ENCODE measurements at regions not wholly inside any gene's neighbourhood (a gene's known extent, or its start where the extent isn't known, plus 50 kb on each side); places are given as distances from the start of the nearest gene placed in this dataset.

- WGBS (ENCODE audit: low lambda C conversion rate), result 20% methylated on average over 9 of the region's 9 CpGs
- intact Hi-C loops (cut with micrococcal nuclease; ENCODE audit: unreplicated experiment), result no loop called here
- in situ Hi-C loops (cut with HindIII; ENCODE audit: extremely low pct_ligation_motif_present, low pct_unique_long_range_greater_than_20kb), result no loop called here
- Histone ChIP-seq H3K4me1 (ENCODE audit: insufficient read depth, low read length) (no peaks in the 10 kb centered on the region), H3K9ac (ENCODE audit: insufficient read depth, low read depth, low read length) (no peak overlapping the region), H3K79me2 (ENCODE audit: insufficient read depth, low read length) (no peaks in the 10 kb centered on the region), H3K9me3 (ENCODE audit: low read length) (no peaks in the 10 kb centered on the region), H4K20me1 (ENCODE audit: insufficient read depth, low read length) (no peaks in the 10 kb centered on the region), H3K27me3 (ENCODE audit: control insufficient read depth in 1 of 2, insufficient read depth in 2 of 2, low read length in 2 of 2) (no peaks in the 10 kb centered on the region), H3K4me3 (replicated peaks in 1 of 3; ENCODE audit: insufficient read depth in 1 of 3, low read depth in 2 of 3, low read length in 3 of 3) (no peak overlapping the region), H3K27ac (ENCODE audit: extremely low read length, insufficient read depth, low read length) (no peak overlapping the region), H3K4me2 (ENCODE audit: low read depth, low read length) (no peak overlapping the region), H3K36me3 (replicated peaks in 1 of 2; ENCODE audit: control insufficient read depth in 1 of 2, insufficient read depth in 2 of 2, low read length in 2 of 2) (no peaks in the 10 kb centered on the region), H2AFZ (ENCODE audit: low read length) (no peak overlapping the region)
- BruUV-seq (replicated peaks), result no TSS peak
- ChIA-PET CTCF (ENCODE audit: low intra/inter-chr PET ratio, low total read pairs) (no interaction called here), POLR2A (no interaction called here)
- FAIRE-seq (no peak), DNase-seq (ENCODE audit: low spot score) (no peak), ATAC-seq (no peak)
- no peak for TF ChIP-seq ZNF362 (CRISPR knock-in tag; IDR thresholded peaks at IDR 0.05; ENCODE audit: borderline replicate concordance)
- TF ChIP-seq KDM5B (CRISPR knock-in tag; IDR thresholded peaks at IDR 0.05; ENCODE audit: borderline replicate concordance), result no peak
- TF ChIP-seq ZNF350 (CRISPR knock-in tag; IDR thresholded peaks at IDR 0.05; ENCODE audit: borderline replicate concordance, low read depth), result no peak
- TF ChIP-seq SIX1 (CRISPR knock-in tag; IDR thresholded peaks at IDR 0.05; ENCODE audit: borderline replicate concordance), result no peak
- TF ChIP-seq ZNF138 (CRISPR knock-in tag; IDR thresholded peaks at IDR 0.05; ENCODE audit: low read depth), result no peak
- TF ChIP-seq HOXD1 (CRISPR knock-in tag; IDR thresholded peaks at IDR 0.05), result no peak
- no peak for TF ChIP-seq ZNF576 (CRISPR knock-in tag; IDR thresholded peaks at IDR 0.05)
- TF ChIP-seq KLF15 (CRISPR knock-in tag; IDR thresholded peaks at IDR 0.05; ENCODE audit: borderline replicate concordance), result no peak
- no peak for TF ChIP-seq ZBTB20 (CRISPR knock-in tag; IDR thresholded peaks at IDR 0.05; ENCODE audit: borderline replicate concordance, low read depth)
- TF ChIP-seq ZNF574 (CRISPR knock-in tag; IDR thresholded peaks at IDR 0.05), result no peak
- no peak for TF ChIP-seq HBP1 (CRISPR knock-in tag; IDR thresholded peaks at IDR 0.05; ENCODE audit: low read depth)
Observed at GRCh38 chr7:114343949-114344708, 70.5 kb upstream of the FOXP2 start.
